A673 (cell line): ENCODE measurements at regions not wholly inside any gene's neighbourhood (a gene's known extent, or its start where the extent isn't known, plus 50 kb on each side); places are given as distances from the start of the nearest gene placed in this dataset.

Experiments
- BruUV-seq: library from RNA; stranded (reverse); fragments of 400-500 nt; replicated peaks from 2 replicates; lab custom pipeline; 2021; lab: Mats Ljungman, UMichigan
- CTCF ChIA-PET: fragments of 300-600 bp; sonication (Branson Sonifier 250); formaldehyde crosslinking; loops from one replicate; lab custom pipeline; 2022; ENCODE audit warnings: antibody characterized with exemption; lab: Charles Lee
- POLR2A ChIA-PET: fragments of 300-600 bp; sonication (Branson Sonifier 250); formaldehyde crosslinking; loops from one replicate; lab custom pipeline; 2022; ENCODE audit warnings: antibody characterized with exemption; ENCODE audit not compliant: low non-redundant PET; lab: Charles Lee
- DNase-seq: peaks from one replicate; pipeline ENCODE4 v3.0.0-alpha.2; 2015; ENCODE audit warnings: low spot score
- H3K27ac ChIP-seq: fragments of 200-600 bp; sonication (generic); 2 replicates; pipeline ENCODE4 v1.5.1; 2016; ENCODE audit warnings: mixed run types, low read depth, mild to moderate bottlenecking, mixed read lengths, antibody characterized with exemption, low read length; ENCODE audit not compliant: poor library complexity, severe bottlenecking
- H3K27me3 ChIP-seq: fragments of 200-600 bp; sonication (generic); replicated peaks from 2 replicates; pipeline ENCODE4 v1.6.1; 2017; ENCODE audit warnings: mixed run types, low read depth, mild to moderate bottlenecking, mixed read lengths, antibody characterized with exemption, low read length; ENCODE audit not compliant: insufficient read depth, poor library complexity
- H3K36me3 ChIP-seq: fragments of 200-600 bp; sonication (generic); 2 replicates; pipeline ENCODE4 v1.6.1; 2016; ENCODE audit warnings: mixed run types, mild to moderate bottlenecking, mixed read lengths, antibody characterized with exemption, low read length; ENCODE audit not compliant: insufficient read depth, poor library complexity, severe bottlenecking
- H3K4me1 ChIP-seq: fragments of 200-600 bp; sonication (generic); 2 replicates; pipeline ENCODE4 v1.6.1; 2017; ENCODE audit warnings: mixed run types, mild to moderate bottlenecking, mixed read lengths, antibody characterized with exemption, low read length; ENCODE audit not compliant: insufficient read depth, poor library complexity, severe bottlenecking
- H3K4me3 ChIP-seq: fragments of 200-600 bp; sonication (generic); 2 replicates; pipeline ENCODE4 v1.5.1; 2016; ENCODE audit warnings: low read depth, mixed run types, mild to moderate bottlenecking, mixed read lengths, low read length; ENCODE audit not compliant: poor library complexity, severe bottlenecking
- H3K9me3 ChIP-seq: fragments of 200-600 bp; sonication (generic); 2 replicates; pipeline ENCODE4 v1.6.1; 2016; ENCODE audit warnings: mixed run types, low read depth, mild to moderate bottlenecking, mixed read lengths, antibody characterized with exemption, low read length; ENCODE audit not compliant: poor library complexity, severe bottlenecking
- CTCF ChIP-seq: fragments of 300-800, 200-600 bp; sonication (generic); conservative IDR thresholded peaks from 2 replicates; pipeline ENCODE4 v1.5.1; 2017; ENCODE audit warnings: low read depth, mild to moderate bottlenecking, antibody characterized with exemption, low read length, moderate library complexity, mixed read lengths
- EZH2 ChIP-seq: fragments of 200-600 bp; sonication (generic); IDR thresholded peaks from 2 replicates; pipeline ENCODE4 v1.6.1; 2017; ENCODE audit warnings: borderline replicate concordance, low read depth, mild to moderate bottlenecking, mixed read lengths, antibody characterized with exemption, low read length; ENCODE audit not compliant: poor library complexity, severe bottlenecking
- intact Hi-C: fragments of 100-400 bp; cut with micrococcal nuclease; formaldehyde crosslinking; loops from one replicate; pipeline ENCODE4 v1.10.0; 2022; ENCODE audit not compliant: unreplicated experiment

- Histone ChIP-seq H3K36me3 (no peaks in the 10 kb centered on the region), H3K9me3 (no peaks in the 10 kb centered on the region), H3K4me1 (no peaks in the 10 kb centered on the region), H3K27me3 (peaks cover 5% of the 10 kb centered on the region), H3K4me3 (no peak overlapping the region), H3K27ac (no peak overlapping the region)
- CTCF ChIA-PET = no interaction called here
- BruUV-seq = no TSS peak
- no peak for DNase-seq
- intact Hi-C loops = no loop called here
- no peak for TF ChIP-seq CTCF
- no peak for TF ChIP-seq EZH2
- POLR2A ChIA-PET = no interaction called here
These were observed 80.2 kb upstream of the CDKN3 start for GRCh38 chr14:54316652-54317051.

GRCh38 chr14:54317391-54317790, 79.4 kb upstream of the CDKN3 start:
- Histone ChIP-seq H3K9me3 (no peaks in the 10 kb centered on the region), H3K27me3 (peaks cover 5% of the 10 kb centered on the region), H3K27ac (no peak overlapping the region), H3K4me1 (no peaks in the 10 kb centered on the region), H3K36me3 (no peaks in the 10 kb centered on the region), H3K4me3 (no peak overlapping the region)
- intact Hi-C loops = no loop called here
- no peak for DNase-seq
- BruUV-seq = no TSS peak
- POLR2A ChIA-PET = no interaction called here
- CTCF ChIA-PET = no interaction called here
- TF ChIP-seq CTCF (no peak), EZH2 (no peak)

- CTCF ChIA-PET = interaction anchor here (1.3 kb wide), 1 partner anchor 26 kb away, joined by 3 read pairs; no protein-coding TSS in a partner anchor
- POLR2A ChIA-PET = no interaction called here
- Histone ChIP-seq H3K27me3 (peaks cover 22% of the 10 kb centered on the region), H3K4me3 (no peak overlapping the region), H3K9me3 (no peaks in the 10 kb centered on the region), H3K4me1 (no peaks in the 10 kb centered on the region), H3K27ac (no peak overlapping the region), H3K36me3 (no peaks in the 10 kb centered on the region)
- DNase-seq = no peak
- TF ChIP-seq CTCF = no peak
- TF ChIP-seq EZH2 = no peak
- no TSS peak for BruUV-seq
- intact Hi-C loops = no loop called here
These were observed 74.6 kb upstream of the CDKN3 start for GRCh38 chr14:54322246-54322645.
